ENCODE measurements at regions not wholly inside any gene's neighbourhood (a gene's known extent, or its start where the extent isn't known, plus 50 kb on each side); places are given as distances from the start of the nearest gene placed in this dataset.
"Not testable (repeated sequence)": the region's sequence is repeated elsewhere in the genome, so short reads cannot be mapped to it uniquely, and the experiment has no call there.

DNA sequence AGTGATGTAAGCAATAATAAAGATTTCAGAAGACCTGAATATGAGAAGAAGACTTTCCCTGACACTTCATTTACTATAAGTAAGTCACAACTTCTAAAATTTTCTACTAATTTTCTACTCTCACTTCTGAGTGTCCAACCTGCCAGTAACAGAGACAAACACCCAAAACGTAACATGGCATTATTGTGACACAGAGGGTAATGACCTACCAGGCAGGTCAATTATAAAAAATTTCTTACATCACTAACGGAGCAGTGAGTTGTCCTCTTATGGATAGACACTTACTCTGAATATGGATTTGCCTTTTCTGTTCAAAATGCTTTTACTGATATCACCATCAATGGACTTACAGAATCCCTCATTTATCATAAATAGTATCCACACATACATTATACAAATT is 405.9 kb upstream of the MAGEB16 start:
- DNase-seq: no peak

DNA sequence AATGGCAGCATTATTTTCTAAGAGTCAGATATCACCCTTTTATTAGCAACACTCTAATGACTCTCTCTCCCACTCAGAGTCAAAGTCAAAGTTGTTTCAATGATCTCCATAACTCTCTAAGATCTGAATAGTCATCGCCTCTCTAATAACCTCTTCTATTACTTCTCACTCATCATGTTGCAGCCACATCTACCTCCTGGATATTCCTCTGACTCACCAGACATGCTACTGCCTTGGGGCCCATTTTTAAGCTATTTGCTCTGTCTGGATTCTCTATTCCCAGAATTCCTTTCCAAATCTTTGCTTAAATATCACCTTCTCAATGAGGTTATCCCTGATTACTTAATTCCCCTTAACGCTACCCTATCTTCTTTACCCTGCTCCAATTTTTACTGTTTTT is 391.8 kb upstream of the MAGEB16 start:
- no peak for DNase-seq

DNA sequence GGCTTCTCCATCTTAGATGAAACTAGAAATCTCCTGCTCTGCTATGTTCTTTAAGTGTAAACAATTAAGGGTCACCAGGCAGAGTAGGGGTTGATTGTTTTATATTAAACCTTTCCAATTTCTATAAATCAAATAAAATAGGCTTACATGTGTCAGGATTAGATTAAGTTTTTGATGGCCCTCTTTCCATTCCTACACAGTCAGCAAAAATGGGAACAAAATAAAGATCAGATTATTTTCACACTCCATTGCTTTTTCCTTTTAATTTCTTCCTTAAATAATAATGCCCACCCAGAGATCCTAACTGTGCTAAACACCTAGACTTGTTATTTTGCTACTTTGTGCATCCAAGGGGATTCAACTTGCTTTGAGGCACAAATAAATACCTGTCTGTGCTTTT is 381.4 kb upstream of the MAGEB16 start:
- DNase-seq: no peak

DNA sequence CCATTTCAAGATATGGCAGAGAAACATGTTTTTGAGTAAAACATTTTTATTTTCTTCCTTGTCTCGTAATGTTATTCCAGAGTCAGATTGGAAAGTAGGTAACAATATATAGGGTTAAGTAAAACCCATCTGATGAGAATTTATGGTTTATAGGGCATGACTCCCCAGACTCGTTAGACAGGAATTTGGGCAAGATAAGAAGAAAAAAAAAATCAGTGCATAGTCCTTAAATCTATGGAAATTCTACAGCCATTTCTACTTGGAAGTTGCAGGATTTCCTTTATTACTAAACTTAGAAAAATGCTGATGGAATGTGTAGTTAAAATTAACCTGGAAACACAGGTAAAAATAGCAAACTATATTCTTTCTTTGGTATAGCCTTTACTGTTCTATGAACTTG is 366.1 kb upstream of the MAGEB16 start:
- DNase-seq: no peak

DNA sequence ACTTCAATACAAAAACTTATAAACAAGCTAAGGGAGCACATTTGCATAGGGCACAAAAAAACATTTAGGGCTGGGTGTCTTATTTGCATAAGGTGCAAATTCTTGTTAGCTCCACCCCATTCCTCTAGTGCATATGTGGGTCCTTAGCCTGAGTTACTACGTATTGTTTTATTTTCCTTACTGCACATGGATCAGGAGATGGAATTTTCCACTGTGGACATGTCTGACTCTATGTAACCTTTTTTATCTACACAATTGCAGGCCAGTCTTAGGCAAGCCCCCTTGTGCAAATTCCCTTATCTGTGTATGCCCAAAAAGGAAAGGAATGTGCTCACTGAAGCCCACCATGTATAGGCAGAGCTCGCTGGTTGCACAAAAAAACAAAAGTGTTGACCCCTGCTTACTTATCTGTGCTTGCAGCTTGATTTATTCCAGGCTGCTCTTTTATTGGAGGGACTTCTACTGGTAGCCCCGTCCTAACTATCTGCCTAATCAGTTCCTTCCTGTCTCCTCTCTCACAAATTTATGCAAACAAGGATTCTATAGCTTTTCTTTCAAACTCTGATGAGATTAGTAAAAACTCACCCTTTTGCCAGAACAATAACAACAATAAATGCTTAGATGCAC is 359.0 kb upstream of the MAGEB16 start:
- no peak for DNase-seq

DNA sequence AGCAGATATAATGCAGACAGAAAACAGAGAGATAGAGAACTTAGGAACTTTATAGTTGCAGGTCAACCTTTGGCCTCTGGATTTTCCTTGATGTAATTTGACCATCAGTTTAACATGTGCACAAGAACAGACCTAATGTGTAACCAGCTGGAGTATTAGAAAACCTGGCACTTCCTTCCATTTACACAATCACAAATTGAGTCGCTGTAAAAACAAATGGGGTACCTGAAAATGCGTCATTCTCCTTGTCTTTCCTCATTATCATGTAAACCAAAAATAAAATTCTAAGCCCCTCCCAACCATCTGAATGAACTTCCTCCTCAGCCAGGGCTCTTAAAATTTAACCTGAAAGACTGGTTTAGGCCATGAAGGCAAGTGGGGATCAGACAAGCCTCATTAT is 358.4 kb upstream of the MAGEB16 start:
- DNase-seq: no peak

DNA sequence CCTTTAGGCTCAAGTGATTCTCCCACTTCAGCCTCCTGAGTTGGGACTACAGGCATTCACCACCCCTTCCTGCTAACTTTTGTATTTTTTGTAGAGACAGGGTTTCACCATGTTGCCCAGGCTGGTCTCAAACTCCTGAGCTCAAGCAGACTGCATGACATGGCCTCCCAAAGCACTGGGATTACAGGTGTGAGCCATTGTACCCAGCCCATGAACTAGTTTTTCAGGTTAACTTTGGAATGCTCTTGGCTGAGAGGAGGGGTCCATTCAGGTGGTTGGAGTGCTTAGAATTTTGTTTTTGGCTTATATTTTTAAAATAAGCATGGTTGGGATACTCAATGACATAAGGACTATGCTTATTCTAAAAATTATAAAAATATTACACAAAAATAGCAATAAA is 355.7 kb upstream of the MAGEB16 start:
- DNase-seq: no peak

DNA sequence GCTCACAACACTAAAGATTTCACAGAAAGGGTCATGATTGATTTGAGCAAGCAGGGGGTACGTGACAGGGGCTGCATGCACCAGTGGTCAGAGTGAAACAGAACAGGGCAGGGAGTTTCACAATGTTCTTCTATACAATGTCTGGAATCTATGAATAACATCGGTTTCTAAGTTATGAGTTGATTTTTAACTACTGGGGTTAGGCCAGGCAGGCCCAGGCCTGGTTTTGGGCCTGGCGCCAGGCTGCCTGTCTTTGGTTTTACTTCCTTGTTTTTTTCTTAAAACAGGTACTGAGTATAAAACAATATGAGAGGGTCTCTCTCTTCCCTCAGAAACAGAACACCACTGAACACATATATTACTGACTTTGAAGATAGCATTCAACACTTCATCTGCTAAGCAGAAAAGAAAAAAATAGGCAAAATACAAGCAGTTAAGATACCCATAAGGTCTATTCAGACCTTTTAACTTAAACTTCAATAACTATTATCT is 355.0 kb upstream of the MAGEB16 start:
- DNase-seq: not testable (repeated sequence)

DNA sequence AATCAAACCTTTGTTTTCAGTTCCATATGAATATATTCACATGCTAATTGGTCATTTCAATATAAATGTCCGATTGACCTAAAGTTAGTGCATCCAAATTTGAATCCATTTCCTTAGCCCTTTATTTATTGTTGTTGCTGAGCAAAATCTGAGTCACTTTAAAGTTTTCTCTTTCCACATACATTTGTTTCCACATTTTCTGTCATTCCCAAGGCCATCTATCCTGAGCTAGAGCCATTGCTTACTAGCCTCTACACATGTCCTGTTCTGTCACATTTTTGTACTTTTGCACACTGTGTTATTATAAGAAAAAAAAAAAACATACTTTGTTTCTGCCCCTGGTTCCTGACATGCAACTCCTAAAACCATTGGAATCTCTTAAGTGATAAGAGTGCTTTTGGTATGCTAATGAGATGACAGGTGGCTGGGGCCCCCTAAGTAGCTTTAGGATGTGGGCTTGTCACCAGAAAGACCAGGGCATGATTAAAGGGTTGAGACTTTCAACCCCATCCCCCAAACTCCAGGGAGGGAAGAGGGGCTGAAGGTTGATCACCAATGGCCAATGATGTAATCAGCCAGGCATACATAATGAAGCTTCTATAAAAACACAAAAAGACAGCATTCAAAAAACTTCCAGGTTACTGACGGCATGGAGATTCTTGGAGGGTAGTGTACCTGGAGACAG is 353.3 kb upstream of the MAGEB16 start:
- DNase-seq: no peak

DNA sequence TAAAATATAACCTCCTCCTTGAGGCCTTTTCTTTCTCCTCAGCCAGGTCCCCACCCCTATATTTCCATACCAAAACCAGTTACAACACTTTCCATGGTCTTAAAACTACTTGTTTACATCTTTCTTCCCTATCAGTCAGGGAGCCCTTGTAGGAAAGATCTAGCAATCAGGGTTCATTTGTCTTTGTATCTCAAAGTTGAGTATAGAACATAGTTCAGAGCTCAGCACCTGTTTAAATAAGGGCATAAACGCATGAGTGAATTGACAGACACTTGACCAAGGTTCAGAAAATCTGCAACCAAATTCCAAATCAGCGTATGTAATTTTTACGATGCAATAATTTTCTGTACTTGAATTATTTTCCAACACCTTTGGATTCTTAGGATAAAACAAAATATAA is 352.2 kb upstream of the MAGEB16 start:
- DNase-seq: no peak

DNA sequence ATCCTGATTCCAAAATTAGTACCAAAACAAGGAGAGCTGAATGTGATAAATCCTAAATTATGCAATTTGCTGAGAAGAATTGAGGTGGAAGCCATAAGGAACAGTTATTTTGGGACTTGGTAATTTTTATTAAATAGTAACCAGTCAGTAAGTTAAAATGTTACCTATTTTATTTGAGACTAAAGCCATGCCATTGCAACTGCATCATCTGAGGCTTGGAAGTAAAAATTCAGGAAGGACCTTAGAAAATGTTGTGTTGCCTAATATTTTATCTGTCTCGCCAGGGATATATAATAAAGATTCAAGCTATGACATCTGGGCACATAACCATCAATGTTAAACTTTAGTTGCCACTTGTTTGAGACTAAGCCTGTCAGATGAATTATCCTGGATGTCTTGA is 341.3 kb upstream of the MAGEB16 start:
- no peak for DNase-seq

DNA sequence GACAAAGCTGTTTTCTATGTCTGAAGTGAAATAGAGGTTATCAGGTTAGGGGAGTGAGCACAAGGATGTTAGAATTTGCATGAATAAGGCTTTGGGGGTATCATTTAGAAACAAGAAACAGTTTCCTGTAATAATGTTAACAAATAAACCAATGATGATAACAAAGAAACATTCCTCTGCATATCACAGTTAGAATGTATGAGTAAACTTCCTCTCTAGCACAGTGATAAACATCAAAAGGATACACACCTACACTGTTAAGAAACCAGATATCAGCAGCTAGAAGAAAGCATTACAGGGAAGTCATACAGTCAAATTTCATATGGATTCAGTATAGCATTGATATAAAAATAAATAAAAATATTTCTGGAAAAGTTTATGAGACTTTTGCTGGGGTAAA is 340.0 kb upstream of the MAGEB16 start:
- DNase-seq: no peak

DNA sequence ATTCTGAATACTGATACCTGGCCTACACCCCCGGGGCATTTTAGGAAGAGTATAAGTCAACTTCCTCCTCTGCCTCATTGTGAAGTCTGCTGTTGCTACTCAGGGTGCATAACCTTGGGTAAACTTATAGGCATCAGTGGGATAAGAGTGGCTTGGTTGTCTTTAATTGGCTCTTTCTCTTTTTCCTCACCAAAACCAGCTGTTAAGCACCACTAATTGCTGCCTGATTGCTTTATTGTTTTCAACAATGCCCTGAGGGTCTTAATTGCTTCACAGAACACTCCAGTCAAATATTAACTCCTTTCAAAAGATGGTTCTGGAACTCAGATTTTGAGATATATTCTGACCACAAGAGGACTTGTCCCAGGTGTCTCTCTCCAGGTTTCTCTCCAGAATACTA is 337.0 kb upstream of the MAGEB16 start:
- no peak for DNase-seq

DNA sequence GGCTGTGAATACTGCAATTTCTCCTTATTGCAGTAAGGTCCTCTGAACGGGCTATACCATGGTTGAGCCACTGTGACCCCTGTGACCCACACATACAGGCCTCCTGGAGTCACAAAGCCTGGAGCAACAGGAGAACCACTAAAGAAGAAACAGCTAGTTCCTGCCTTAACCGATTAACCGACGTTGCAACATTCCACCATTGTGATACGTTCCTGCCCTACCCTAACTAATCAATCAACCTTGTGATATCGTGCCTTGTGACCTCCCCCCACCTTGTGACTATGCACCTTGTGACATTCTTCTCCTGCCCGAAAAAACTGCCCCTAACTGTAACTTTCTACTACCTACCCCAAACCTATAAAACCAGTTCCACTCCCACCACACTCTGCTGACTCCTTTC is 301.5 kb upstream of the MAGEB16 start:
- DNase-seq: not testable (repeated sequence)

DNA sequence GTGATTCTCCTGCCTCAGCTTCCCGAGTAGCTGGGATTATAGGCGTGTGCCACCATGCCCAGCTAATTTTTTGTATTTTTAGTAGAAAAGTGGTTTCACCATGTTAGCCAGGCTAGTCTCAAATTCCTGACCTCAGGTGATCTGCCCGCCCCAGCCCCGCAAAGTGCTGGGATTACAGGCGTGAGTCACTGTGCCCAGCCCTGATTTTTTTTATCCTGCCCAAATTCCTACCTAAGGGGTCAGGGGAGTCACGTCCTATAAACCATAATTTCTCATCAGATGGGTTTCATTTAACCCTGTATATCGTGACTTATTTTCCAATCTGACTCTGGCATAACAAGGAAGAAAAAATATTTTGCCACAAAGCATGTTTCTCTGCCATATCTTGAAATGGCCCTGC is 300.7 kb upstream of the MAGEB16 start:
- DNase-seq: not testable (repeated sequence)

DNA sequence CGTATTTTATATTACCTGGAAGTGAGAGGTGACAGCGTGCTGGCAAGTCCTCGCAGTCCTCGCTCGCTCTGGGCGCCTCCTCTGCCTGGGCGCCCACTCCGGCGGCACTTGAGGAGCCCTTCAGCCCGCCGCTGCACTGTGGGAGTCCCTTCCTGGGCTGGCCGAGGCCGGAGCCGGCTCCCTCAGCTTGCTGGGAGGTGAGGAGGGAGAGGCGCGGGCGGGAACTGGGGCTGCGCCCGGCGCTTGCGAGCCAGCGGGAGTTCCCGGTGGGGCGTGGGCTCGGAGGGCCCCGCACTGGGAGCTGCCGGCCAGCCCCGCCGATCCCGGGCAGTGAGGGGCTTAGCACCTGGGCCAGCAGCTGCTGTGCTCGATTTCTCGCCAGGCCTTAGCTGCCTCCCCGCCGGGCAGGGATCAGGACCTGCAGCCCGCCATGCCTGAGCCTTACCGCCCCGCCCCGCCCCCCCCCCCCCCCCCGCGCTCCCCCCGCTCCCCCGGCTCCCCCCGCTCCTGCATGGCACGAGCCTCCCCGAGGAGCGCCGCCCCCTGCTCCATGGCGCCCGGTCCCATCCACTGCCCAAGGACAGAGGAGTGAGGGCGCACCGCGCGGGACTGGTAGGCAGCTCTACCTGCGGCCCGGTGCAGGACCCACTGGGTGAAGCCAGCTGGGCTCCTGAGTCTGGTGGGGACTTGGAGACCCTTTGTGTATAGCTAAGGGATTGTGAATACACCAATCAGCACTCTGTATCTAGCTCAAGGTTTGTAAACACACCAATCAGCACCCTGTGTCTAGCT is 298.9 kb upstream of the MAGEB16 start:
- DNase-seq: no peak

DNA sequence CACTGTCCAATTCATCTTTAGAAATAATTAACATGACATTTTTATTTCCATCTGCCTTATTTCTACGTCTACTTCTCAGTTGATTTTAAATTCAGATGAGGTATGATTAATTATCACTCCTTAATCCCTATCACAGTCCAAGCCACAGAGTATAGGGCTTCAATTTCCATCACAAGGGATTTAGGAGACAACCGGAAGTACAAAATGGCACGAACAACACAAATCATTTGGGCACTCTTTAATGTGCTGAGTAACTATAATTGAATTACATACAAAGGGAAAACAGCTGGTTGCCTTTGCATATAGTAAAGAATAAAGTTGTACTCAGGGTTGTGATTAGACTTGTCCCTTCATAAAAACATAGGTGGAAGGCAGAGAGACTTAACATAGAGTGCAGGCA is 290.4 kb upstream of the MAGEB16 start:
- no peak for DNase-seq

DNA sequence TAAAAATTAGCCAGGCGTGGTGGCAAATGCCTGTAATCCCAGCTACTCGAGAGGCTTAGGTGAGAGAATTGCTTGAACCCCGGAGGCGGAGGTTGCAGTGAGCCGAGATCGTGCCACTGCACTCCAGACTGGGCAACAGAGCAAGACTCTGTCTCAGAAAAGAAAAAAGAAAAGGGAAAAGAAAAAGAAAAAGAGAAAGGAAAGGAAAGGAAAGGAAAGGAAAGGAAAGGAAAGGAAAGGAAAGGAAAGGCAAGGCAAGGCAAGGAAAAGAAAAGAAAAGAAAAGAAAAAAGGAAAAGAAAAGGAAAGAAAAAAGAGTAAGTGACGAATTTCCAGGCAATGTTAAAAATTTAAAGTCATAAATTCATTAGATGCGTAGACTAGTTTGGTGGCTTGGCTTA is 250.1 kb upstream of the MAGEB16 start:
- not testable (repeated sequence) for DNase-seq

DNA sequence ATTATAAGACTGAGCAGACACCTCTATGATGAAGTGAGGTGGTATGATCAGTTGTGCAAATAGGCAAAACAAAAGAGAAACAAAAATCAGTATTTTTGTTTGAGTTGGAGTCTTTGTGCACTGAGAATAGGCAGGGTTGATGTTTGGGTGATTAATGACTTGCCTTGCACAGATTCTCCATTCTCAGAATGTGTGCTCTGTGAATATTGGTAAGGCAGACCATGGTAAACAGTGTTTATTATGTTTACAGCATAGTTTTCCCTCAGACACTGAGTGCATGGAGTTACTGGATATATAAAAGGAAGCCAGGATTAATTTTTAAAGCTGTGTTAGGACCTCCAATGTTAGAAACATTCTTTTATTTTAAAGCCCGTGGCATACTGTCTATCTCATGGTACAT is 240.2 kb upstream of the MAGEB16 start:
- DNase-seq: no peak

DNA sequence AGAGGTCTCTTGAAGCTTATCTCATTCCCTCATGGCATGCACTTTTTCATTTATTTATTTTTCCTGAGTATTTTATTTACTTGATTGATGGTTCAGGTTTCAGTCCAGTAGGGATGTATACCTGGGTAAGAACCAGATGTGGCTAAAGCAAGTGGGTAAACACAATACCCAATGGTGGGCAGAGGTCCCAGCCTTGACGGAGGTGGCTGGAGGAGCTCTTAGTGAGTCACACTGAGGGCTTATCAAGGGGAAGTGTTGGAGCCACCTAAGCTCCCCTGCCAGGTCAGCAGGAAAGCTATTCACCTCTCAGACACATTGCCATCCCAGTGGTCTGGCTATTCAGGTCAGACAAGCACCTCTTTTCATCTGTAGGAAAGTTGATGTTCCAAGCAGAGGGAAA is 236.2 kb upstream of the MAGEB16 start:
- no peak for DNase-seq

DNA sequence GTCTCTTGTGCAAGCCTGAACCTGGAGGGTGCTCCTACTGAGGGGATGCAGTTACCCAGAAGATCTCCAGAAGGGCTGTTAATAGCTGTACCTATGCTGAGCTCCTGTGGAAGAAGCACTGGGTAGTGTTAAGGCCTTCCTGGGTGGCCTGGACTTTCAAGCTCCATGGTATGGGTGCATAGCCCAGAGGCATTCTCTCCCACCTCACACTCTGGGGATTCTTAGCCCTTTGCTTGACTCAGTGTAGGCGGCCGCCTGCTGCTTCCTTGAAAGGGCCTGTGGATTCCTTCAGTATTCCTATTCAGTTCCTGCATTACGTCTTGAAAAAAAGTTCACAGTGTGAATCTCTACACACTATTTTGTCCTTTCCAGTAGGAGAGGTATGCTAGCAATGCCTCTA is 235.7 kb upstream of the MAGEB16 start:
- no peak for DNase-seq

DNA sequence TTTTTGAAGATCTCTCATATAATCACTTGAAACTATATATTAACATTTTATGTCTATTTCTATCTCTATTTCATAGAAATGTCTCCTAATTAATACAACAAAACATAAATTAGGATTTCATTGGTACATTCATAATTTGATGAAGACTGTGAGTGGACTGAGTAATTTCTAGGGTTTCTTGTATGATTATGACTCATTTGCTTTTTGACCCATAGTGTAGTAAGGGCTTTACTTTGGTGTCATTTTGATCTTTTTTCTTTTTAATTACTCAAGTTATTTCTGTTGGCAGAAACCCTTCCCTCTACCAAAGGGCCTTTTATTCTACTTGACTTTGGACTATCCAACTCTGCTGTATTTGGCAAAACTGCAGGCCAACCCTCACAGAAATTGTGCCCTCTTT is 207.9 kb upstream of the MAGEB16 start:
- DNase-seq: no peak

DNA sequence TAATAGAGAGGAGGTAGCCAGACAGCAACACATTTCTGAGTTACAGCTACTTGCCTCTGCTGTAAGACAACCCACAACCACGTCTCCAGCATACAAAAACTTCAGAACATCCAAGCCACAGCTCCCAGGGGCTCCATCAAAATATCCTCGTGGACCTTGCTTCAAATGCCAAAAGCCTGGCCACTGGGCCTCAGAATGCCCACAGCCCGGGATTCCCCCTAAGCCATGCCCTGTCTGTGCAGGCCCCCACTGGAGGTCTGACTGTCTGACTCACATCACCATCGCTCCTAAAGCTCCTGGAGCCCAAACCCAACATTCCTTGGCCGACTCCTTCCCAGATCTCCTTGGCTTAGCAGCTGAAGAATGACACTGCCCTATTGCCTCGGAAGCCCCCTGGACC is 186.6 kb upstream of the MAGEB16 start:
- not testable (repeated sequence) for DNase-seq

All from muscle of back (tissue), 3 donors.